Omental fat pad (tissue), 3 donors: ENCODE measurements at regions not wholly inside any gene's neighbourhood (a gene's known extent, or its start where the extent isn't known, plus 50 kb on each side); places are given as distances from the start of the nearest gene placed in this dataset.

Experiments
- ATAC-seq: fragments of 150-250 bp; one replicate; pipeline ENCODE4 v1.9.1; 2016; ENCODE audit warnings: mild to moderate bottlenecking, moderate library complexity; ENCODE audit not compliant: low FRiP score
- DNase-seq: peaks from one replicate; pipeline ENCODE4 v3.0.0-alpha.2; 2019; ENCODE audit warnings: low spot score
- CTCF ChIP-seq, 3 donors: fragments of 450-650 bp; IDR thresholded peaks; one replicate each; pipeline ENCODE4 v1.5.1; 2016 to 2017; ENCODE audit warnings: antibody characterized with exemption in 3 of 3, mild to moderate bottlenecking in 3 of 3, moderate library complexity in 2 of 3

DNA sequence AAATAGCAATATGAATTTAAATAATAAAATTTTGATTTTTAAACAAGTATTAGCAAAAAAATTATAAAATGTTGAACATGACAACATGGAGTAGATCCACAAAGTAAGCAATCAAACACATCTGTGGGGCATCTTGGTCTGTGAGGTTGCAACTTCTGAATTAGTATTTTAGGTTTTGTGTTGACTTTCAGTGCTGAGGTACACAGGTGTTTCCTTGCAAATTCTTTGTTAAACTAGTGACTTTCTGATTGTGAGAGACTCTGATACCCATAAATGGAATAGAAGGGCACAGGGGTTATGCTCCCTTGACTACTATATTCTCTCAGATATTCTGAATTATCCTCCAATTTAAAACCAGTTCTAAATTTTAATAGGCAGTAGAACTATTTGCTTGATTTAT lies 841.7 kb downstream of the CDH8 start:
- no peak for ATAC-seq
- no peak for DNase-seq
- no peak for TF ChIP-seq CTCF (IDR thresholded peaks at IDR 0.05)

DNA sequence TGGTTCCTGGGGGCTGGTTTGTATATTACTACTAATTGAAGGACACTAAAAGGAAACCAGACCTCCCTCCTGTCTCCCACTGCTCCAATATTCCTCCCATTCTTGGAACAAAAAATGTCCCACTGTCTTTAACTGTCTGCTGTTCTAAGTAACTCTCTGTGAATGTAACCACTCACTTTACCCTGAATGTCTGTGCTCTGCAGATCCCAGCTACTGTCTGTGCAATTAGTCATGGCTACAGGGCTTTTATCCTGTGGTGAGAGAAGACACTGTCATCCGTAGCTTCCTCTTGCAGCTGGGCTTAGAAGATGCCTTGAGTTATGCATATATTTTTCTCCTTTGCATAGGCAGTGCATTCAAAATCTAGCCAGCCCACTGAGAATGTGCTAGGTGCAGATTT lies 853.8 kb downstream of the CDH8 start:
- DNase-seq, result no peak
- ATAC-seq, result no peak
- TF ChIP-seq CTCF (IDR thresholded peaks at IDR 0.05), result no peak

- no peak for TF ChIP-seq CTCF (IDR thresholded peaks at IDR 0.05)
- no peak for ATAC-seq
- DNase-seq, result no peak
Measured at GRCh38 chr16:61181982-61182381, 854.3 kb downstream of the CDH8 start.

DNA sequence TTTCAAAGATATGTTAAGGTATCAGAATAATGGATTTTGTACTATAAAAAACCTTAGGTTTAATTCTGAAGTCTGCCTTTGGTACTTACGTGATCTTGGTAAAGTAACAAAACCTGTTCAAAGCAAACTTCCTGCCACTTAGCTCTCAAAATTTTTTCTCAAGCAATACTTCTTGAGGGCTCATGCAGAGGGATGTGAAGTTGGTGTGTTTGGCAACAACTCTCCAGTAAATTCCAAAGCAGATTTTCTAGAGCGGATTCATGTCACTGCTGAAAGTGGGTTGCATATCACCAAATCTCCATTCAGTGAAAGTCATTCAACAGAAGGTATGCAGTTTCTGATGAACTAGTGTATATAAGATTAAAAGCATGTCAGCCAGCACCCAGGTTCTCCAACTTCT lies 856.7 kb downstream of the CDH8 start:
- ATAC-seq (no peak), DNase-seq (no peak)
- no peak for TF ChIP-seq CTCF (IDR thresholded peaks at IDR 0.05)

- TF ChIP-seq CTCF (IDR thresholded peaks at IDR 0.05), result no peak
- DNase-seq (no peak), ATAC-seq (no peak)
Measured at GRCh38 chr16:61165797-61166196, 870.4 kb downstream of the CDH8 start.

DNA sequence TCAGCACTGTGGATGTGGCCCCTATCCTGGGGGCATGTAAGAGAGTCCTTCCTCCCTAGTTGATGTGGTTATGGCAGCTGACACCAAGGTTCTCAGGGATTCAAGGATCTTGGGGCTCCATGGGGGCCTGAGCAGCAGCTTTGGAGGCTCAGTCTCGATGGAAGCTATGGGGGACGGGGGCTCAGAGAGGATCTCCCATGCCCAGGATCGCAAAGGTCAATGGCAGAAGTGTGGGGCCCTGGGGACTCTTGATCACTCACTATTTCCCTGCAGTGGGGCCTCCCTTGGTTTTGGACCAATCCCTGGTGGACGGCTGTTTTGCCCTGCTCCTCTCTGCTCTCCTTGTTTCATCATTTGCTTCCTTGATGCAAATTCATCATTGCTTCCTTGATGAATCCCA lies 885.9 kb downstream of the CDH8 start:
- no peak for TF ChIP-seq CTCF (IDR thresholded peaks at IDR 0.05)
- ATAC-seq, result no peak
- no peak for DNase-seq

GRCh38 chr16:61149709-61150108 lies 886.5 kb downstream of the CDH8 start:
- no peak for DNase-seq
- TF ChIP-seq CTCF (IDR thresholded peaks at IDR 0.05), result no peak
- no peak for ATAC-seq
